MM.1S (cell line): ENCODE measurements at regions not wholly inside any gene's neighbourhood (a gene's known extent, or its start where the extent isn't known, plus 50 kb on each side); places are given as distances from the start of the nearest gene placed in this dataset.

Experiments used
- DNase-seq: peaks from one replicate; pipeline ENCODE4 v3.0.0-alpha.2; 2015
- H2AFZ ChIP-seq: fragments of 300-600 bp; sonication (generic); 2 replicates; pipeline ENCODE4 v1.6.0; 2016; ENCODE audit warnings: antibody characterized with exemption, low read length
- H3F3A ChIP-seq: fragments of 300-600 bp; sonication (generic); 2 replicates; pipeline ENCODE4 v1.6.1; 2016; ENCODE audit warnings: mild to moderate bottlenecking, antibody characterized with exemption, low read length, moderate library complexity, mixed read lengths; ENCODE audit not compliant: insufficient read depth
- H3K27ac ChIP-seq: fragments of 300-600 bp; sonication (generic); 2 replicates; pipeline ENCODE4 v1.5.1; 2016; ENCODE audit warnings: mild to moderate bottlenecking, low read length
- H3K27me3 ChIP-seq: fragments of 300-600 bp; sonication (generic); replicated peaks from 2 replicates; pipeline ENCODE4 v1.6.0; 2016; ENCODE audit warnings: low read length; ENCODE audit not compliant: insufficient read depth
- H3K36me3 ChIP-seq: fragments of 300-600 bp; sonication (generic); replicated peaks from 2 replicates; pipeline ENCODE4 v1.6.1; 2016; ENCODE audit warnings: mild to moderate bottlenecking, low read length, mixed read lengths; ENCODE audit not compliant: insufficient read depth
- H3K4me1 ChIP-seq: fragments of 300-600 bp; sonication (generic); 2 replicates; pipeline ENCODE4 v1.6.1; 2016; ENCODE audit warnings: low read length, mixed read lengths
- H3K4me2 ChIP-seq: fragments of 300-600 bp; sonication (generic); 2 replicates; pipeline ENCODE4 v1.6.0; 2016; ENCODE audit warnings: low read depth, low read length
- H3K4me3 ChIP-seq: fragments of 300-600 bp; sonication (generic); 2 replicates; pipeline ENCODE4 v1.5.1; 2016; ENCODE audit warnings: low read length, mixed read lengths
- H3K79me2 ChIP-seq: fragments of 300-600 bp; sonication (generic); 2 replicates; pipeline ENCODE4 v1.6.1; 2016; ENCODE audit warnings: mixed run types, low read length, mixed read lengths
- H3K9ac ChIP-seq: fragments of 300-600 bp; sonication (generic); 2 replicates; pipeline ENCODE4 v1.6.1; 2016; ENCODE audit warnings: low read length, mixed read lengths
- H3K9me2 ChIP-seq: fragments of 300-600 bp; sonication (generic); replicated peaks from 2 replicates; pipeline ENCODE4 v1.6.1; 2016; ENCODE audit warnings: mild to moderate bottlenecking, low read length, mixed read lengths; ENCODE audit not compliant: insufficient read depth
- H3K9me3 ChIP-seq: fragments of 300-600 bp; sonication (generic); replicated peaks from 2 replicates; pipeline ENCODE4 v1.6.1; 2016; ENCODE audit warnings: mild to moderate bottlenecking, low read length, mixed read lengths; ENCODE audit not compliant: insufficient read depth
- H4K20me1 ChIP-seq: fragments of 300-600 bp; sonication (generic); 2 replicates; pipeline ENCODE4 v1.6.1; 2016; ENCODE audit warnings: mild to moderate bottlenecking, low read length, moderate library complexity, mixed read lengths; ENCODE audit not compliant: insufficient read depth
- CTCF ChIP-seq: fragments of 300-600 bp; sonication (generic); IDR thresholded peaks from 2 replicates; pipeline ENCODE4 v1.5.1; 2016; ENCODE audit warnings: antibody characterized with exemption, low read length, mixed read lengths
- EZH2 ChIP-seq: fragments of 300-600 bp; sonication (generic); optimal IDR thresholded peaks from 2 replicates; pipeline ENCODE3; 2017; ENCODE audit warnings: low read depth, mild to moderate bottlenecking, antibody characterized with exemption, low read length, mixed read lengths
- EZH2phosphoT487 ChIP-seq: fragments of 300-600 bp; sonication (generic); IDR thresholded peaks from 2 replicates; pipeline ENCODE4 v1.6.1; 2018; ENCODE audit warnings: antibody characterized with exemption, low read length

GRCh38 chr9:73038613-73039012 is 85.8 kb upstream of the ALDH1A1 start:
- TF ChIP-seq EZH2, result no peak
- Histone ChIP-seq H3F3A (no peaks in the 10 kb centered on the region), H3K4me1 (no peaks in the 10 kb centered on the region), H3K9me2 (no peaks in the 10 kb centered on the region), H3K9me3 (no peaks in the 10 kb centered on the region), H3K4me2 (no peak overlapping the region), H3K27me3 (no peaks in the 10 kb centered on the region), H3K9ac (no peak overlapping the region), H3K4me3 (no peak overlapping the region), H3K27ac (no peak overlapping the region), H3K79me2 (no peaks in the 10 kb centered on the region), H3K36me3 (no peaks in the 10 kb centered on the region), H2AFZ (no peak overlapping the region), H4K20me1 (no peaks in the 10 kb centered on the region)
- DNase-seq, result no peak

- Histone ChIP-seq H3K9ac (no peak overlapping the region), H3K79me2 (no peaks in the 10 kb centered on the region), H4K20me1 (no peaks in the 10 kb centered on the region), H3K4me2 (no peak overlapping the region), H3K4me1 (no peaks in the 10 kb centered on the region), H3K27me3 (no peaks in the 10 kb centered on the region), H3K9me3 (no peaks in the 10 kb centered on the region), H3K27ac (no peak overlapping the region), H3K36me3 (no peaks in the 10 kb centered on the region), H3K4me3 (no peak overlapping the region), H2AFZ (no peak overlapping the region), H3F3A (no peaks in the 10 kb centered on the region), H3K9me2 (no peaks in the 10 kb centered on the region)
- DNase-seq, result no peak
- TF ChIP-seq CTCF (no peak), EZH2 (no peak), EZH2phosphoT487 (no peak)
These were observed 85.2 kb upstream of the ALDH1A1 start for GRCh38 chr9:73038089-73038509.

GRCh38 chr9:73037613-73038012 is 84.8 kb upstream of the ALDH1A1 start:
- no peaks in the 10 kb centered on the region for H3K9me3 ChIP-seq
- no peaks in the 10 kb centered on the region for H3K36me3 ChIP-seq
- H4K20me1 ChIP-seq, result no peaks in the 10 kb centered on the region
- no peaks in the 10 kb centered on the region for H3F3A ChIP-seq
- no peaks in the 10 kb centered on the region for H3K4me1 ChIP-seq
- no peak overlapping the region for H2AFZ ChIP-seq
- H3K9ac ChIP-seq, result no peak overlapping the region
- no peaks in the 10 kb centered on the region for H3K79me2 ChIP-seq
- no peak overlapping the region for H3K4me2 ChIP-seq
- no peak overlapping the region for H3K4me3 ChIP-seq
- TF ChIP-seq EZH2phosphoT487 (no peak), EZH2 (no peak), CTCF (no peak)
- no peaks in the 10 kb centered on the region for H3K27me3 ChIP-seq
- H3K27ac ChIP-seq, result no peak overlapping the region
- H3K9me2 ChIP-seq, result no peaks in the 10 kb centered on the region
- DNase-seq, result peak; percentile 11

GRCh38 chr9:73034962-73035361 is 82.1 kb upstream of the ALDH1A1 start:
- no peaks in the 10 kb centered on the region for H4K20me1 ChIP-seq
- TF ChIP-seq CTCF, result no peak
- TF ChIP-seq EZH2, result no peak
- no peak for TF ChIP-seq EZH2phosphoT487
- no peak overlapping the region for H3K4me3 ChIP-seq
- no peak overlapping the region for H3K9ac ChIP-seq
- DNase-seq, result no peak
- H3K4me1 ChIP-seq, result no peaks in the 10 kb centered on the region
- no peak overlapping the region for H3K27ac ChIP-seq
- no peaks in the 10 kb centered on the region for H3F3A ChIP-seq
- H3K4me2 ChIP-seq, result no peak overlapping the region
- H3K9me3 ChIP-seq, result no peaks in the 10 kb centered on the region
- no peaks in the 10 kb centered on the region for H3K36me3 ChIP-seq
- H3K9me2 ChIP-seq, result no peaks in the 10 kb centered on the region
- no peaks in the 10 kb centered on the region for H3K27me3 ChIP-seq
- H3K79me2 ChIP-seq, result no peaks in the 10 kb centered on the region
- no peak overlapping the region for H2AFZ ChIP-seq
